ENCODE measurements at regions not wholly inside any gene's neighbourhood (a gene's known extent, or its start where the extent isn't known, plus 50 kb on each side); places are given as distances from the start of the nearest gene placed in this dataset.

- DNase-seq (ENCODE audit: low read depth) = peak; percentile 51
Measured at GRCh38 chr6:168908887-168909286, 344.8 kb downstream of the THBS2 start.

GRCh38 chr6:168908166-168908565 is 345.5 kb downstream of the THBS2 start:
- peak; percentile 55 for DNase-seq (ENCODE audit: low read depth)

GRCh38 chr6:168906391-168906790 is 347.3 kb downstream of the THBS2 start:
- no peak for DNase-seq (ENCODE audit: low read depth)

GRCh38 chr6:168905451-168906090 is 348.1 kb downstream of the THBS2 start:
- DNase-seq (ENCODE audit: low read depth) = no peak

- no peak for DNase-seq (ENCODE audit: low read depth)
Measured at GRCh38 chr6:168903613-168904345, 349.9 kb downstream of the THBS2 start.

- DNase-seq (ENCODE audit: low read depth) = no peak
Measured at GRCh38 chr6:168902075-168902474, 351.6 kb downstream of the THBS2 start.

- DNase-seq (ENCODE audit: low read depth) = no peak
Measured at GRCh38 chr6:168901076-168901475, 352.6 kb downstream of the THBS2 start.

GRCh38 chr6:168896321-168896720 is 357.3 kb downstream of the THBS2 start:
- no peak for DNase-seq (ENCODE audit: low read depth)

GRCh38 chr6:168895102-168895812 is 358.4 kb downstream of the THBS2 start:
- DNase-seq (ENCODE audit: low read depth) = peak; percentile 52

- DNase-seq (ENCODE audit: low read depth) = no peak
Measured at GRCh38 chr6:168892031-168892430, 361.6 kb downstream of the THBS2 start.

GRCh38 chr6:168890981-168891365 is 362.7 kb downstream of the THBS2 start:
- DNase-seq (ENCODE audit: low read depth) = no peak

GRCh38 chr6:168890306-168890980 is 363.2 kb downstream of the THBS2 start:
- DNase-seq (ENCODE audit: low read depth) = no peak

- no peak for DNase-seq (ENCODE audit: low read depth)
Measured at GRCh38 chr6:168888786-168889345, 364.8 kb downstream of the THBS2 start.

- no peak for DNase-seq (ENCODE audit: low read depth)
Measured at GRCh38 chr6:168888102-168888501, 365.5 kb downstream of the THBS2 start.

GRCh38 chr6:168887621-168888020 is 366.0 kb downstream of the THBS2 start:
- DNase-seq (ENCODE audit: low read depth) = no peak

- no peak for DNase-seq (ENCODE audit: low read depth)
Measured at GRCh38 chr6:168886964-168887363, 366.7 kb downstream of the THBS2 start.

GRCh38 chr6:168885751-168886742 is 367.6 kb downstream of the THBS2 start:
- DNase-seq (ENCODE audit: low read depth) = no peak

GRCh38 chr6:168885196-168885595 is 368.4 kb downstream of the THBS2 start:
- DNase-seq (ENCODE audit: low read depth) = no peak

GRCh38 chr6:168884646-168885086 is 369.0 kb downstream of the THBS2 start:
- DNase-seq (ENCODE audit: low read depth) = no peak

GRCh38 chr6:168884050-168884645 is 369.5 kb downstream of the THBS2 start:
- no peak for DNase-seq (ENCODE audit: low read depth)

Data from GM04504 (cell line).